ENCODE measurements at regions not wholly inside any gene's neighbourhood (a gene's known extent, or its start where the extent isn't known, plus 50 kb on each side); places are given as distances from the start of the nearest gene placed in this dataset.

DNA sequence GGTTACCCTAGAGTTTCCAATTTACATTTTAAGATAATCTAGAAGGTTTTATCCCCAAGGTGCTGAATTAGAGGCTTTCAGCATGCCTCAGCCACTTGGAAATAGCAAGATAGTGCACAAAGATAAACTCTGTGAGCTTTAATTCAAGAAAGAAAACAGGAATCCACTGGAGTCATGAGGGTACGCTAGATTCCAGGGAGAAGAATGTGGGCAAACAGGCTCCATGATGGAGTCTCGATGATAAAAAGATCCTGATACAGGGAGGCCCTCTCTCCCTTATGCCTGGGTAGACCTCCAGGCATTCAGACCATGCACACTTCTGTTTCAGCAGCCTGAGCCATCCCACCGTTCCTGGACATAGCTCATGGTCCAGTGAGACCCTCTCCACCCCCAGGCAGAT lies 344.6 kb upstream of the LCORL start (continued):
- TF ChIP-seq TEAD4 (IDR thresholded peaks at IDR 0.05; ENCODE audit: borderline replicate concordance, insufficient read depth) (no peak), SMC3 (IDR thresholded peaks at IDR 0.05; ENCODE audit: low read depth, low read length) (no peak), CHD2 (IDR thresholded peaks at IDR 0.05; ENCODE audit: low read length, partially characterized antibody) (no peak)

DNA sequence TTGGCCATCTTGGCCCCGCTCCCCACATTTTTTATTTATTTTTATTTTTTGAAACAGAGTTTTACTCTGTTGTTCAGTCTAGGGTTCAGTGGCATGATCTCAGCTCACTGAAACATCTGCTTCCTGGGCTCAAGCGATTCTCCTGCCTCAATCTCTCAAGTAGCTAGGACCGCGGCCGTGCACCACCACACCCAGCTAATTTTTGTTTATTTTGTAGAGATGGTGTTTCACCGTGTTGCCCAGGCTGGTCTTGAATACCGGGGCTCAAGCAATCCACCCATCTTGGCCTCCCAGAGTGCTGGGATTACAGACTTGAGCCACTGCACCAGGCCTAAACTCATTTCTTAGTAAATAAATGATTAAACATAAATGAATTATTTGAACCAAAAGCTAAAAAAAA lies 322.0 kb upstream of the LCORL start:
- no peaks in the 10 kb centered on the region for H3K36me3 ChIP-seq (replicated peaks in 1 of 2; ENCODE audit: control insufficient read depth in 1 of 2, insufficient read depth in 2 of 2, low read length in 1 of 2)
- no peak overlapping the region for H3K27ac ChIP-seq (ENCODE audit: low read depth in 2 of 2, low read length in 1 of 2)
- no peak overlapping the region for H3K4me3 ChIP-seq (ENCODE audit: low read depth in 2 of 2, low read length in 1 of 2)
- TF ChIP-seq SIN3A (IDR thresholded peaks at IDR 0.05; ENCODE audit: borderline replicate concordance, low read depth, low read length) (no peak), FOSL2 (IDR thresholded peaks at IDR 0.05; ENCODE audit: borderline replicate concordance, low read depth) (no peak), GATA2 (CRISPR knock-in tag; IDR thresholded peaks at IDR 0.05) (no peak), EP300 (IDR thresholded peaks at IDR 0.05; ENCODE audit: borderline replicate concordance in 1 of 2, low read depth in 1 of 2, low read length in 1 of 2) (no peak), CHD2 (IDR thresholded peaks at IDR 0.05; ENCODE audit: low read length, partially characterized antibody) (no peak), GABPA (IDR thresholded peaks at IDR 0.05; ENCODE audit: low read depth) (no peak), NFIC (IDR thresholded peaks at IDR 0.05; ENCODE audit: borderline replicate concordance) (no peak), TCF12 (IDR thresholded peaks at IDR 0.05) (no peak), FOXM1 (IDR thresholded peaks at IDR 0.05; ENCODE audit: low read depth) (no peak), ELF1 (IDR thresholded peaks at IDR 0.05) (no peak), NRF1 (IDR thresholded peaks at IDR 0.05; ENCODE audit: low read depth, low read length) (no peak), YY1 (IDR thresholded peaks at IDR 0.05; ENCODE audit: low read depth) (no peak), RXRA (IDR thresholded peaks at IDR 0.05; ENCODE audit: borderline replicate concordance, low read depth) (no peak), RAD21 (IDR thresholded peaks at IDR 0.05; ENCODE audit: low read length) (no peak)
- TF ChIP-seq, protein P1, sequence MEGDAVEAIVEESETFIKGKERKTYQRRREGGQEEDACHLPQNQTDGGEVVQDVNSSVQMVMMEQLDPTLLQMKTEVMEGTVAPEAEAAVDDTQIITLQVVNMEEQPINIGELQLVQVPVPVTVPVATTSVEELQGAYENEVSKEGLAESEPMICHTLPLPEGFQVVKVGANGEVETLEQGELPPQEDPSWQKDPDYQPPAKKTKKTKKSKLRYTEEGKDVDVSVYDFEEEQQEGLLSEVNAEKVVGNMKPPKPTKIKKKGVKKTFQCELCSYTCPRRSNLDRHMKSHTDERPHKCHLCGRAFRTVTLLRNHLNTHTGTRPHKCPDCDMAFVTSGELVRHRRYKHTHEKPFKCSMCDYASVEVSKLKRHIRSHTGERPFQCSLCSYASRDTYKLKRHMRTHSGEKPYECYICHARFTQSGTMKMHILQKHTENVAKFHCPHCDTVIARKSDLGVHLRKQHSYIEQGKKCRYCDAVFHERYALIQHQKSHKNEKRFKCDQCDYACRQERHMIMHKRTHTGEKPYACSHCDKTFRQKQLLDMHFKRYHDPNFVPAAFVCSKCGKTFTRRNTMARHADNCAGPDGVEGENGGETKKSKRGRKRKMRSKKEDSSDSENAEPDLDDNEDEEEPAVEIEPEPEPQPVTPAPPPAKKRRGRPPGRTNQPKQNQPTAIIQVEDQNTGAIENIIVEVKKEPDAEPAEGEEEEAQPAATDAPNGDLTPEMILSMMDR (IDR thresholded peaks at IDR 0.05): no peak
- TF ChIP-seq, protein P2, sequence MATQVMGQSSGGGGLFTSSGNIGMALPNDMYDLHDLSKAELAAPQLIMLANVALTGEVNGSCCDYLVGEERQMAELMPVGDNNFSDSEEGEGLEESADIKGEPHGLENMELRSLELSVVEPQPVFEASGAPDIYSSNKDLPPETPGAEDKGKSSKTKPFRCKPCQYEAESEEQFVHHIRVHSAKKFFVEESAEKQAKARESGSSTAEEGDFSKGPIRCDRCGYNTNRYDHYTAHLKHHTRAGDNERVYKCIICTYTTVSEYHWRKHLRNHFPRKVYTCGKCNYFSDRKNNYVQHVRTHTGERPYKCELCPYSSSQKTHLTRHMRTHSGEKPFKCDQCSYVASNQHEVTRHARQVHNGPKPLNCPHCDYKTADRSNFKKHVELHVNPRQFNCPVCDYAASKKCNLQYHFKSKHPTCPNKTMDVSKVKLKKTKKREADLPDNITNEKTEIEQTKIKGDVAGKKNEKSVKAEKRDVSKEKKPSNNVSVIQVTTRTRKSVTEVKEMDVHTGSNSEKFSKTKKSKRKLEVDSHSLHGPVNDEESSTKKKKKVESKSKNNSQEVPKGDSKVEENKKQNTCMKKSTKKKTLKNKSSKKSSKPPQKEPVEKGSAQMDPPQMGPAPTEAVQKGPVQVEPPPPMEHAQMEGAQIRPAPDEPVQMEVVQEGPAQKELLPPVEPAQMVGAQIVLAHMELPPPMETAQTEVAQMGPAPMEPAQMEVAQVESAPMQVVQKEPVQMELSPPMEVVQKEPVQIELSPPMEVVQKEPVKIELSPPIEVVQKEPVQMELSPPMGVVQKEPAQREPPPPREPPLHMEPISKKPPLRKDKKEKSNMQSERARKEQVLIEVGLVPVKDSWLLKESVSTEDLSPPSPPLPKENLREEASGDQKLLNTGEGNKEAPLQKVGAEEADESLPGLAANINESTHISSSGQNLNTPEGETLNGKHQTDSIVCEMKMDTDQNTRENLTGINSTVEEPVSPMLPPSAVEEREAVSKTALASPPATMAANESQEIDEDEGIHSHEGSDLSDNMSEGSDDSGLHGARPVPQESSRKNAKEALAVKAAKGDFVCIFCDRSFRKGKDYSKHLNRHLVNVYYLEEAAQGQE (IDR thresholded peaks at IDR 0.05; ENCODE audit: low read depth, low read length): no peak
- TF ChIP-seq, protein P3, sequence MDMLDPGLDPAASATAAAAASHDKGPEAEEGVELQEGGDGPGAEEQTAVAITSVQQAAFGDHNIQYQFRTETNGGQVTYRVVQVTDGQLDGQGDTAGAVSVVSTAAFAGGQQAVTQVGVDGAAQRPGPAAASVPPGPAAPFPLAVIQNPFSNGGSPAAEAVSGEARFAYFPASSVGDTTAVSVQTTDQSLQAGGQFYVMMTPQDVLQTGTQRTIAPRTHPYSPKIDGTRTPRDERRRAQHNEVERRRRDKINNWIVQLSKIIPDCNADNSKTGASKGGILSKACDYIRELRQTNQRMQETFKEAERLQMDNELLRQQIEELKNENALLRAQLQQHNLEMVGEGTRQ (IDR thresholded peaks at IDR 0.05; ENCODE audit: borderline replicate concordance, low read depth, low read length): no peak
- TF ChIP-seq, protein P4, sequence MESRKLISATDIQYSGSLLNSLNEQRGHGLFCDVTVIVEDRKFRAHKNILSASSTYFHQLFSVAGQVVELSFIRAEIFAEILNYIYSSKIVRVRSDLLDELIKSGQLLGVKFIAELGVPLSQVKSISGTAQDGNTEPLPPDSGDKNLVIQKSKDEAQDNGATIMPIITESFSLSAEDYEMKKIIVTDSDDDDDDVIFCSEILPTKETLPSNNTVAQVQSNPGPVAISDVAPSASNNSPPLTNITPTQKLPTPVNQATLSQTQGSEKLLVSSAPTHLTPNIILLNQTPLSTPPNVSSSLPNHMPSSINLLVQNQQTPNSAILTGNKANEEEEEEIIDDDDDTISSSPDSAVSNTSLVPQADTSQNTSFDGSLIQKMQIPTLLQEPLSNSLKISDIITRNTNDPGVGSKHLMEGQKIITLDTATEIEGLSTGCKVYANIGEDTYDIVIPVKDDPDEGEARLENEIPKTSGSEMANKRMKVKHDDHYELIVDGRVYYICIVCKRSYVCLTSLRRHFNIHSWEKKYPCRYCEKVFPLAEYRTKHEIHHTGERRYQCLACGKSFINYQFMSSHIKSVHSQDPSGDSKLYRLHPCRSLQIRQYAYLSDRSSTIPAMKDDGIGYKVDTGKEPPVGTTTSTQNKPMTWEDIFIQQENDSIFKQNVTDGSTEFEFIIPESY (IDR thresholded peaks at IDR 0.05; ENCODE audit: borderline replicate concordance, low read depth): no peak
- no peak overlapping the region for H3K4me2 ChIP-seq
- H3F3A ChIP-seq (replicated peaks; ENCODE audit: insufficient read depth): no peaks in the 10 kb centered on the region
- H2AFZ ChIP-seq (ENCODE audit: low read depth): no peak overlapping the region
- no peak for DNase-seq
- H3K27me3 ChIP-seq (ENCODE audit: insufficient read depth): no peaks in the 10 kb centered on the region
- no peaks in the 10 kb centered on the region for H3K9me3 ChIP-seq
- ChIA-PET POLR2A (no interaction called here), CTCF (interaction anchor here (0.7 kb wide), 1 partner anchor 526 kb away, joined by 3 read pairs; no protein-coding TSS in a partner anchor)
- H3K79me2 ChIP-seq (ENCODE audit: insufficient read depth): no peaks in the 10 kb centered on the region
- WGBS (ENCODE audit: low lambda C conversion rate): 41% methylated on average over 7 of the region's 7 CpGs
- no peak overlapping the region for H3K9ac ChIP-seq
- no peaks in the 10 kb centered on the region for H4K20me1 ChIP-seq (ENCODE audit: insufficient read depth)
- no peaks in the 10 kb centered on the region for H3K4me1 ChIP-seq (ENCODE audit: control insufficient read depth in 1 of 2, insufficient read depth in 2 of 2, low read depth in 1 of 2, low read length in 1 of 2)
- no peaks in the 10 kb centered on the region for H3K9me2 ChIP-seq

Measured in SK-N-SH (cell line).